ENCODE measurements at regions not wholly inside any gene's neighbourhood (a gene's known extent, or its start where the extent isn't known, plus 50 kb on each side); places are given as distances from the start of the nearest gene placed in this dataset.

- DNase-seq (ENCODE audit: low read depth) = no peak
- no peak overlapping the region for H3K4me3 ChIP-seq (ENCODE audit: control insufficient read depth, low read depth, low read length)
- TF ChIP-seq CTCF (conservative IDR thresholded peaks at IDR 0.05; ENCODE audit: control insufficient read depth, insufficient read depth, low read depth, low read length) = no peak
Measured at GRCh38 chr6:19327241-19327640, 509.9 kb upstream of the ID4 start.

GRCh38 chr6:19327661-19328060 is 509.5 kb upstream of the ID4 start:
- no peak overlapping the region for H3K4me3 ChIP-seq (ENCODE audit: control insufficient read depth, low read depth, low read length)
- no peak for DNase-seq (ENCODE audit: low read depth)
- TF ChIP-seq CTCF (conservative IDR thresholded peaks at IDR 0.05; ENCODE audit: control insufficient read depth, insufficient read depth, low read depth, low read length) = no peak

- H3K4me3 ChIP-seq (ENCODE audit: control insufficient read depth, low read depth, low read length) = no peak overlapping the region
- DNase-seq (ENCODE audit: low read depth) = no peak
- TF ChIP-seq CTCF (conservative IDR thresholded peaks at IDR 0.05; ENCODE audit: control insufficient read depth, insufficient read depth, low read depth, low read length) = no peak
Measured at GRCh38 chr6:19329078-19329477, 508.1 kb upstream of the ID4 start.

GRCh38 chr6:19331089-19331488 is 506.1 kb upstream of the ID4 start:
- TF ChIP-seq CTCF (conservative IDR thresholded peaks at IDR 0.05; ENCODE audit: control insufficient read depth, insufficient read depth, low read depth, low read length) = no peak
- DNase-seq (ENCODE audit: low read depth) = no peak
- no peak overlapping the region for H3K4me3 ChIP-seq (ENCODE audit: control insufficient read depth, low read depth, low read length)

- DNase-seq (ENCODE audit: low read depth) = no peak
- H3K4me3 ChIP-seq (ENCODE audit: control insufficient read depth, low read depth, low read length) = no peak overlapping the region
- no peak for TF ChIP-seq CTCF (conservative IDR thresholded peaks at IDR 0.05; ENCODE audit: control insufficient read depth, insufficient read depth, low read depth, low read length)
Measured at GRCh38 chr6:19332806-19333460, 504.2 kb upstream of the ID4 start.

GRCh38 chr6:19333936-19334335 is 503.2 kb upstream of the ID4 start:
- TF ChIP-seq CTCF (conservative IDR thresholded peaks at IDR 0.05; ENCODE audit: control insufficient read depth, insufficient read depth, low read depth, low read length) = no peak
- DNase-seq (ENCODE audit: low read depth) = peak; percentile 57
- no peak overlapping the region for H3K4me3 ChIP-seq (ENCODE audit: control insufficient read depth, low read depth, low read length)

- no peak for TF ChIP-seq CTCF (conservative IDR thresholded peaks at IDR 0.05; ENCODE audit: control insufficient read depth, insufficient read depth, low read depth, low read length)
- H3K4me3 ChIP-seq (ENCODE audit: control insufficient read depth, low read depth, low read length) = no peak overlapping the region
Measured at GRCh38 chr6:19336579-19336978, 500.6 kb upstream of the ID4 start.

More at GRCh38 chr6:19336579-19336978, 500.6 kb upstream of the ID4 start:
- DNase-seq (ENCODE audit: low read depth) = no peak

Data from fibroblast of mammary gland (primary cell).